Heart left ventricle (tissue), 16 donors: ENCODE measurements at regions not wholly inside any gene's neighbourhood (a gene's known extent, or its start where the extent isn't known, plus 50 kb on each side); places are given as distances from the start of the nearest gene placed in this dataset.
A peak's percentile ranks its signal among the peaks of the same experiment; 100 is the strongest.
"Not testable (repeated sequence)": the region's sequence is repeated elsewhere in the genome, so short reads cannot be mapped to it uniquely, and the experiment has no call there.

ENCODE experiments used
- ATAC-seq, 4 donors: fragments of 200-7000 bp; cut with Tn5 transposase; one replicate each; pipeline ENCODE4 v1.9.1; 2020 to 2022; ENCODE audit warnings: moderate library complexity in 4 of 4, mild to moderate bottlenecking in 3 of 4, moderate number of reproducible peaks in 1 of 4
- DNase-seq, 5 donors: peaks; one replicate each; pipeline ENCODE4 v3.0.0-alpha.2; 2020
- H3K27ac ChIP-seq, 12 donors: fragments of 200-600 bp; sonication (generic) in 4 of 12; one replicate each; pipeline versions ENCODE4 v1.5.0 to v1.8.0; 2016 to 2022; ENCODE audit warnings: mild to moderate bottlenecking in 2 of 12
- H3K27me3 ChIP-seq, 9 donors: fragments of 200-600 bp; sonication (generic) in 2 of 9; one replicate each; pipeline versions ENCODE4 v1.5.1 to v1.8.0; 2016 to 2022; ENCODE audit warnings: mild to moderate bottlenecking in 3 of 9
- H3K36me3 ChIP-seq, 9 donors: fragments of 200-600 bp; sonication (generic) in 2 of 9; one replicate each; pipeline versions ENCODE4 v1.5.0 to v1.8.0; 2018 to 2022; ENCODE audit warnings: mild to moderate bottlenecking in 2 of 9
- H3K4me1 ChIP-seq, 12 donors: fragments of 200-600 bp; sonication (generic) in 4 of 12; one replicate each; pipeline versions ENCODE4 v1.5.0 to v1.8.0; 2016 to 2022; ENCODE audit warnings: mild to moderate bottlenecking in 3 of 12
- H3K4me3 ChIP-seq, 12 donors: fragments of 200-600 bp; sonication (generic) in 4 of 12; one replicate each; pipeline versions ENCODE4 v1.5.0 to v1.8.0; 2017 to 2022; ENCODE audit warnings: mild to moderate bottlenecking in 9 of 12, moderate library complexity in 4 of 12
- H3K9me3 ChIP-seq, 12 donors: fragments of 200-600 bp; sonication (generic) in 4 of 12; one replicate each; pipeline versions ENCODE4 v1.5.0 to v1.8.0; 2016 to 2022; ENCODE audit warnings: mild to moderate bottlenecking in 1 of 12
- POLR2A ChIP-seq, 2 donors: fragments of 450-650 bp; IDR thresholded peaks; one replicate each; pipeline ENCODE4 v1.6.1; 2017; ENCODE audit warnings: antibody characterized with exemption in 2 of 2, mild to moderate bottlenecking in 2 of 2, moderate library complexity in 2 of 2
- WGBS, 4 donors: extraction: QIAGEN DNeasy Blood & Tissue Kit in 2 of 4; methylation state at CpG; one replicate each; pipeline versions ENCODE4 v1.1.5 to v1.1.7; 2013 to 2018; 5-methylcytosine and 5-hydroxymethylcytosine counted together
- intact Hi-C, 10 donors: fragments of 100-400 bp; cut with DNase I; formaldehyde crosslinking; loops; one replicate each; pipeline versions ENCODE4 v1.11.1 to v1.14.2; 2022
- TF ChIP-seq, protein P1 (sequence below), 12 donors: fragments of 200-600 bp; sonication (generic) in 4 of 12; IDR thresholded peaks; one replicate each; pipeline versions ENCODE4 v1.5.0 to v1.8.0; 2018 to 2022; ENCODE audit warnings: antibody characterized with exemption in 12 of 12, mild to moderate bottlenecking in 5 of 12
- donor health status: ischemic (EF 13 %, LVEDD 7.1; RV severe dilation, severe dysfunction).
- donor health status: healthy with polysubstance abuse.
- donor health status: DM: no; HTN: yes; CAD: no.
- donor health status: DM: no; HTN: no; CAD: no.
- donor health status: ischemic (EF 25% LVEDD 6.9; RV normal size, moderate dysfunction).
- donor health status: ischemic (EF 25% LVEDD 5.7; RV mildly dilated, moderate dysfunction).
- donor health status: healthy.
- donor health status: DM: yes; HTN: yes; CAD: no.
- donor health status: ischemic (EF 35%, LVEDD 5.7; RV mildly dilated, moderate dysfunction).
- donor health status: nonischemic (EF 11% LVEDD 7.7; RV severe dilation, severe dysfunction).
- donor health status: DM: yes; HTN: yes; CAD: no.
- donor health status: PGD.
- donor health status: ischemic (EF 29% LVEDD 5.4; RV normal size, mild dysfunction).
- donor health status: nonischemic (EF 23%, LVEDD 6.1; RV moderate dilation, normal function).

DNA sequence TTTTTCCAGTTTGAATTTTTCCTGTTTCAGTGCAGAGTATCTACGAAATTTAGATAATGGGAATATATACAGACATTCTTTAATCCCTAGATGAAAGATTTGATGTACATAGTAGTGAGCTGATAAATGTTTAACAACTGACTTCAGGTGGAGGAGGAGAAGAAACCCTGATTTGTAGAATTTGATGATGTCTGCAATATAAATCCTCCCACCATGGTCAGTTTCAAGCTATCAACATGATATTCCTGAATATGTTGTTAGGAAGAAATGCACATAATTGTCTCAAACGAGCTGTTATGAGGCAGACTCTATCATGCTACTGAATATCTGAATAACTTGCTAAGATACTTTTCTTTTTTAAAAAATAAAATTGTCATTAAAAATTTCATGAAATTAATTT is 629.3 kb upstream of the LRRN3 start:
- Histone ChIP-seq H3K27me3 (no peaks in the 10 kb centered on the region), H3K4me1 (no peaks in the 10 kb centered on the region), H3K4me3 (no peak overlapping the region), H3K27ac (no peak overlapping the region), H3K36me3 (no peaks in the 10 kb centered on the region), H3K9me3 (peaks cover 0 to 4% (median 0%) of the 10 kb centered on the region in 12 donors)
- intact Hi-C loops: no loop called here
- 46 to 68% (median 49%) methylated on average over 2 of the region's 2 CpGs for WGBS, 4 donors
- DNase-seq (no peak), ATAC-seq (no peak)
- TF ChIP-seq, protein P1, sequence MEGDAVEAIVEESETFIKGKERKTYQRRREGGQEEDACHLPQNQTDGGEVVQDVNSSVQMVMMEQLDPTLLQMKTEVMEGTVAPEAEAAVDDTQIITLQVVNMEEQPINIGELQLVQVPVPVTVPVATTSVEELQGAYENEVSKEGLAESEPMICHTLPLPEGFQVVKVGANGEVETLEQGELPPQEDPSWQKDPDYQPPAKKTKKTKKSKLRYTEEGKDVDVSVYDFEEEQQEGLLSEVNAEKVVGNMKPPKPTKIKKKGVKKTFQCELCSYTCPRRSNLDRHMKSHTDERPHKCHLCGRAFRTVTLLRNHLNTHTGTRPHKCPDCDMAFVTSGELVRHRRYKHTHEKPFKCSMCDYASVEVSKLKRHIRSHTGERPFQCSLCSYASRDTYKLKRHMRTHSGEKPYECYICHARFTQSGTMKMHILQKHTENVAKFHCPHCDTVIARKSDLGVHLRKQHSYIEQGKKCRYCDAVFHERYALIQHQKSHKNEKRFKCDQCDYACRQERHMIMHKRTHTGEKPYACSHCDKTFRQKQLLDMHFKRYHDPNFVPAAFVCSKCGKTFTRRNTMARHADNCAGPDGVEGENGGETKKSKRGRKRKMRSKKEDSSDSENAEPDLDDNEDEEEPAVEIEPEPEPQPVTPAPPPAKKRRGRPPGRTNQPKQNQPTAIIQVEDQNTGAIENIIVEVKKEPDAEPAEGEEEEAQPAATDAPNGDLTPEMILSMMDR (IDR thresholded peaks at IDR 0.05): no peak
- no peak for TF ChIP-seq POLR2A (IDR thresholded peaks at IDR 0.05)

DNA sequence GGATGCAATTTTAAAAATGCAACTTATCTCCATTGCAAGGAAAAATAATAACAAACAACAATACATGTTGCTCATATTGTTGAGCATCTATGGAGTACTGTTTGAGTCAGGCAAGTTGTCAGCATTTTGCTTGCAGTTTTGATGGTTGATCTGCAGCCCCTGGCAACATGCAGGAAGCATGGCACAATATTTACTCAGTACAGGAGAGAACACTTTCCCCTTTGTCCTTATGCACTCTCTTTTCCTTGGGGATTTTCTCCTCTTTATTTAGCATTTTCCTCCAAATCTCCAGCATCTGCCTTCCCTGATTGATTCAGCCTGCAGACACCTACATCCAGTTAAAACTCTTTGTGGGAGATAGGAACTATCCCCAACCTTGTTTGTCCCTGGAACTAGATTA is 620.5 kb upstream of the LRRN3 start:
- H3K27me3 ChIP-seq: no peaks in the 10 kb centered on the region

DNA sequence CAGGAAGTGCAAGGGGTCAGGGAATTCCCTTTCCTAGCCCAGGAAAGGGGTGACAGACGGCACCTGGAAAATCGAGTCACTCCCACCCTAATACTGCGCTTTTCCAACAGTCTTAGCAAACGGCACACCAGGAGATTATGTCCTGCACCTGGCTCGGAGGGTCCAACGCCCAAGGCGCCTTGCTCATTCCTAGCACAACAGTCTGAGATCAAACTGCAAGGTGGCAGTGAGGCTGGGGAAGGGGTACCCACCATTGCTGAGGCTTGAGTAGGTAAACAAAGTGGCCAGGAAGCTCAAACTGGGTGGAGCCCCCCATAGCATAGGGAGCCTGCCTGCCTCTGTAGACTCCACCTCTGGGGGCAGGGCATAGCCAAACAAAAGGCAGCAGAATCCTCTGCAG is 618.5 kb upstream of the LRRN3 start:
- WGBS, 4 donors: 78 to 87% (median 80%) methylated on average over 7 of the region's 7 CpGs
- H3K4me1 ChIP-seq, intact Hi-C loops, H3K36me3 ChIP-seq, ATAC-seq, H3K9me3 ChIP-seq, H3K27me3 ChIP-seq, H3K27ac ChIP-seq, H3K4me3 ChIP-seq: not testable (repeated sequence)
- peak in 1 of 5 donors; percentile 14 for DNase-seq

More for the DNA sequence above, 620.5 kb upstream of the LRRN3 start:
- intact Hi-C loops: no loop called here
- Histone ChIP-seq H3K9me3 (no peaks in the 10 kb centered on the region), H3K4me1 (no peaks in the 10 kb centered on the region), H3K4me3 (no peak overlapping the region), H3K27ac (no peak overlapping the region), H3K36me3 (no peaks in the 10 kb centered on the region)
- no peak for DNase-seq
- ATAC-seq: no peak
- TF ChIP-seq POLR2A (IDR thresholded peaks at IDR 0.05): no peak
- TF ChIP-seq, protein P1 (IDR thresholded peaks at IDR 0.05): no peak

DNA sequence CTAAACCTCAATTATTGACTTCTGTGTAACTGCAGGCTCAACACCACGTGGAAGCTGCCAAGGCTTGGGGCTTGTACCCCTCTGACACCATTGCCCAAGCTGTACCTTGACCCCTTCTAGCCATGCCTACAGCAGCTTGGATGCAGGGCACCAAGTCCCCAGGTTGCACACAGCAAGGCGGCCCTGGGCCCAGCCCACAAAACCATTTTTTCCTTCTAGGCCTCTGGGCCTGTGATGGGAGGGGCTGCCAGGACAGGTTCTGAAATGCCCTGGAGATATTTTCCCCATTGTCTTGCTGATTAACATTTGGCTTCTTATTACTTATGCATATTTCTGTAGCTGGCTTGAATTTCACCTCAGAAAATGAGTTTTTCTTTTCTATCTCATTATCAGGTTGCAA is 610.0 kb upstream of the LRRN3 start:
- 76 to 85% (median 81%) methylated on average over 2 of the region's 2 CpGs for WGBS, 4 donors
- ATAC-seq: no peak
- no peaks in the 10 kb centered on the region for H3K36me3 ChIP-seq
- H3K4me3 ChIP-seq: no peak overlapping the region
- intact Hi-C loops: no loop called here
- H3K27me3 ChIP-seq: no peaks in the 10 kb centered on the region
- no peak for TF ChIP-seq POLR2A (IDR thresholded peaks at IDR 0.05)
- TF ChIP-seq, protein P1 (IDR thresholded peaks at IDR 0.05): no peak
- DNase-seq: no peak
- H3K27ac ChIP-seq: no peak overlapping the region
- H3K4me1 ChIP-seq: no peaks in the 10 kb centered on the region
- peaks cover 0 to 24% (median 10%) of the 10 kb centered on the region in 12 donors for H3K9me3 ChIP-seq

DNA sequence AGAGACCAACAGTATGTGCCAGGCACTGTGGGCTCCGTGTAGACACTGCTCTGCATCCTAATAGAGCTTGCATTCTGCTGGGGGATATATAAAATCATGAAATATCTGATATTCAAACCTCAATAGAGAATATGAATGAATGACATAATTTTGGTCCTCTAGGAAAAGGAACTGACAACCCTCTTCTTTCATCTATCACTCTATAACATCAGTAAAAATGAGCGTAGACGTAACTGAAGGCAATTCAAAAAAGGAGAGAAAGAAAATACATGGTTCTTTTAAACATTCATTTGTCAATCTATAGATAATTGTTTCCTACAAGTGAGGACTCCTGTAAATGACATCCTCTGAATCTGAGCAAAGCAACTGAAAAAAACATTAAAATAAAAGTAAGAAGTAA is 607.4 kb upstream of the LRRN3 start:
- ATAC-seq: no peak
- no peak for DNase-seq
- H3K9me3 ChIP-seq: peaks cover 0 to 24% (median 10%) of the 10 kb centered on the region in 12 donors
- H3K36me3 ChIP-seq: no peaks in the 10 kb centered on the region
- no peaks in the 10 kb centered on the region for H3K27me3 ChIP-seq
- WGBS, 4 donors: 79 to 88% (median 81%) methylated on average over 3 of the region's 3 CpGs
- no peaks in the 10 kb centered on the region for H3K4me1 ChIP-seq
- H3K27ac ChIP-seq: no peak overlapping the region
- intact Hi-C loops: no loop called here
- TF ChIP-seq, protein P1 (IDR thresholded peaks at IDR 0.05): no peak
- no peak for TF ChIP-seq POLR2A (IDR thresholded peaks at IDR 0.05)
- H3K4me3 ChIP-seq: no peak overlapping the region
